GM18508 (cell line): ENCODE measurements at regions not wholly inside any gene's neighbourhood (a gene's known extent, or its start where the extent isn't known, plus 50 kb on each side); places are given as distances from the start of the nearest gene placed in this dataset.

Source experiments
- ATAC-seq: cut with Tn5 transposase; IDR thresholded peaks from one replicate; pipeline ENCODE4 v1.9.1; 2021; ENCODE audit warnings: moderate number of reproducible peaks; ENCODE audit not compliant: insufficient read depth, unreplicated experiment

DNA sequence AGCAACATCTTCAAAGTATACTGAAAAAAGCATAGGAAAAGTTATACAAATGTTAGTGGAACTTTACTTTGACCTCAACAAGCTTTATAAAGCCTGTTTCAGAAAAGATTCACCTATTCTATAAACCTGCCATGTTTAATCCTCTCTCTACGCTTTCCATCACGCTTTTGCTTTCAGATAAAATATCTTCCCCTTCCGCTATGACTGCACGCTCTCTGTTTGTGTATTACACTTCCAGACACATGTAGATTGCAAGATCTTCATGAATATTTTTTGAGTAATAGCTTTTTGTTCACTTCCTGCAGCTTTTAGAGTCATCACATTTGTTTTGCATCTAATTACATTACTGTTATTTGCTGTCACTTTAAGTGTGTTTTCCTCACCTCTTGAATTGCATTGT is 271.4 kb downstream of the RASSF9 start:
- ATAC-seq = no peak

DNA sequence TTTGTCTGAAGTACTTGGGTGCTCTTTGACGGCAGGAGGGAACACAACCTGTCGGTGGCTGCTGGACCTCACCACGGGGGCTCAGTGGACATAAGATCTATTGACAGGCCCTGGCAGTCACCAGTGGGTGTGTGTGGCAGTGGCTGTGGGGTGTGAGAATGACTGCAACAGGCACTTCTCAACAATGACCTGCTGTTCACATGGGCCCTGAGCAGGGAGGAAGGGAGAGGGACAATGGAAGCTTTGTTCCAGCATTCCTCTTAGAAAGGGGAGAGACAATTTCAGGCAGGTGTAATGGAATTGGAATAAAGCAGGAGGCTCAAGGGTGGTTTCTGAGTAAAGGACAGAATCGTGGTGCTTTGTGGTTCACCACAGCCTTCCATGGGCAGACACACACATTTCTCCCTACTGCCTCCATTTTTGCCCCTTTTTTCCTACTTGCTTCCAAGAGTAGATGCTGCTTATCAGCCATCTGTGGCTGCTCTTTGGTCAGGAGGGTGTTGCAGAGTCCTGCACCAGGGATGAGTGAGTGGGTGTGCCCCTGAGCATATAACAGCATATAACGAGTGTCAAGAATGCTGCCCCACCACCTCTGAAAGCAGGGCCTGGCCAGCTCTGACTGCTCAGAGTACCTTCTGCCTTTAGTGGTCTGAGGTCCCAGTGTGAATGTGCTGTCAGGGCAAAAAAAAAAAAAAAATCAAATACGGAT is 267.7 kb downstream of the RASSF9 start:
- no peak for ATAC-seq

DNA sequence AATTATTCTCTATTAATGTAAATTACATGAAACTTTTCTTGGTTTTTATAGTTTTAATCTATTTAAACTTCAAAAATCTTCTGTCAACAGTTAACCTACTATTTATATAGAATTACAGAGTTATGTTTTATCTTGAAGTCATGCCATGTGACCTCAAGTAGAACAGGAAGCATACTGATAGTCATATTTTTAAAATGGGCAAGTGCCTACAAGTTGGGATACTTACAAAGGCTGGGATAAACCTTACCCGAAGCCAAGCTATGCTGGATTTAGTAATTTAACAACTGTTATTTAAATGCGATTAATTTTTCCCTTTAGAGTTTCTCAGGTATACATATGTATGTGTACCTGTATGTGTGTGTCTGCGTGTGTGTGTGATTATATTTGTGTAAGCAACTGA is 266.9 kb downstream of the RASSF9 start:
- ATAC-seq = no peak

DNA sequence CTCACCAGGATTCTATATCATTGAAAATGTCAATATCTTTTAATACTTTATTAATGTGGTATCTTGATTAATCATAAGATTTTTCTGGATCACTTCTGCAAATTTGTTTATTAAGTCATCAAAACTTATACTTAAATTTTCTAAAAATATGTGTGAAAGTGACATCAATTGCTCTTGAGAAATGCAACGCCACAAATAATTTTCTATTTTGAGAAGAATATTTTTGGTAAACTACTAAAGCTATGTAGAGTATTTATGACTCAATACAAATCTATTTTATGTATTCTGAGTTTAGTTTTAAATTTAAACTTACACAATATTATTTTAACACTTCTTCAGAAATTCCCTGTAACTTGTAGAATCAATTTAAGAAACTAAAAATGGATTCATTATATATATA is 263.3 kb downstream of the RASSF9 start:
- ATAC-seq = no peak

DNA sequence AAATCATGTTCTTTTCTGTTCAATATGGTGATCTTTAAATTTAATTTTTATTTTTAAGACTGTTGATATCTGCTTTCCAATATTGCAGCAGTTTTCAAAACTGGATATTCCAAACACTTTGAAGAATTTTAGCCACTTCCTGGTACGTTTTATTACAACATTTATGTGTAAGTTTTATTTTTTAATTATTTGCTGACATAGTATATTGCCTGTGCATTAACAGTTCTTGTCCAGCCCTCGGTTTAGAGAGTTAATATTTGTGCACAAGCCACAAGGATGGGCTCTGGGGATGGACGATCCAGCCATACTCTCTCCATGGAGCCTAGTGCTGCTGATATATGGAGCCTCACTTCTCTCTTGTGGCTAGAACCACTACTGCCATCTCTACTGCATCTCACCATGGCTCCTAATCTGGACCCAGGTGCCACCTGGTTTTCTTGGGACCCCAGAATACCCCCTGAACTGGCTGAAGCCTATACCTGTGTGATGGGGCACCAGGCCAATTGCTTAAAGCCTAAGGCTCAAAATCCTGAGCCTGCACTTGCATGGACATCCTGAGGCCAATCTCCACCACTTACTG is 262.5 kb downstream of the RASSF9 start:
- no peak for ATAC-seq

DNA sequence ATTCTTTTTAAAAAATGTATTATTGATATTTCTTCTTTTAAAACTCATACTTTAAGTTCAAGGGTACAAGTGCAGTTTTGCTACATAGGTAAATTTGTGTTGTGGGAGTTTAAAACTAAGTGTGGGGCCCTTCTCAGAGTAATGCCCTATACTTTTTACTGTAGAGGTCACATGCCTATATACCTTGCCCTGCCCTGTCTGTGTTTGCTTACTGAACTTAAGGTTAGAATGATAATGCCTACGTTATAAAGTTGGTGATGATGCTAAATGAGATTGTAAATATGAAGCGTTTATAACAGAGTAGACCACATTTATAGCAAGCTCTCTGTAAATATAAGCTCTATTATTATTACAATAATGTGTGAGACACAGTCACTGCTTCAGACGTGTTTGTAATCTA is 261.9 kb downstream of the RASSF9 start:
- no peak for ATAC-seq

DNA sequence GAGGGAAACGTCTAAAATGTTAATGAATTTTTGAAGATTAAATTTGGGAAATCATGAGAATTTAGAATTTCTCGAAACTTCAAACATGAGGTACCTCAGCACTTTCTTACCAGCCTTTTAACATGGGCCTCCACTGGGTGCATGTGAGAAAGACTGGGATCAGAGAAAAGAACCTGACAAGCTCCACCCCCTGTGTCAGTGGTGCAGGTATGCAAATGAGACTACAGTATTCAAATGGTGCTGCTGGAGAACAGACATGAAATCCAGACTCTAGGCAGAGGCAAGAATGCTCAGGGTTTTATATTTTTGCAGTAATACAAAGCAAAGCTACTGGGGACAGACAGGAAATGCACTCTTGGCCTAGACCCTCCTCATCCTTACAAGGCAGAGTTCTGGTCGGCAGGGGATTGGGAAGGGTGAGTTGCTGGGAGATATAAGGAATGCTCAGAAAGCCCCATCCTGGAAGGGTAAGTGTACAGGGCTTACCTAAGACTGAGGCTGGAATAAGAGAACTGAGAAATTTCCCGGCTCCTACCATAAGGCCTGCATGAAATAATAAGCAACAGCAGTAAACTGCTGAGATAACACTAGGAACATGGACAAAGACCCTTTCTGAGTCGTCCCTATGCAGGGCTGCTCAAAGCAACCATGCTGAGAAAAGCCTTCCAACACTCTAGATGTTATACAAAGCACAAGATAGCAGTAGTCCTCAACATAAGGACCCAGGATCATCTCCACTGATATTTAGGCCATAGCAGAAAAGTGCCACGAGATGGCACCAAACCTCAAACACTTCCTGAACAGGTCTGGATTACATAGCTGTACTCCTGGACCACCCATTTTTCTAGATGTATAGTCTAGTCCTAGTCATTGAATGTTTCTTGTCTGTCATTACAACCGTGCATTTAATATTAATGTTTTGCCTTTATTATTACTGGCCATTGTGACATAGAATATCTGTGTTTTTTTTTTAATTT is 260.8 kb downstream of the RASSF9 start:
- ATAC-seq = peak; percentile 98

DNA sequence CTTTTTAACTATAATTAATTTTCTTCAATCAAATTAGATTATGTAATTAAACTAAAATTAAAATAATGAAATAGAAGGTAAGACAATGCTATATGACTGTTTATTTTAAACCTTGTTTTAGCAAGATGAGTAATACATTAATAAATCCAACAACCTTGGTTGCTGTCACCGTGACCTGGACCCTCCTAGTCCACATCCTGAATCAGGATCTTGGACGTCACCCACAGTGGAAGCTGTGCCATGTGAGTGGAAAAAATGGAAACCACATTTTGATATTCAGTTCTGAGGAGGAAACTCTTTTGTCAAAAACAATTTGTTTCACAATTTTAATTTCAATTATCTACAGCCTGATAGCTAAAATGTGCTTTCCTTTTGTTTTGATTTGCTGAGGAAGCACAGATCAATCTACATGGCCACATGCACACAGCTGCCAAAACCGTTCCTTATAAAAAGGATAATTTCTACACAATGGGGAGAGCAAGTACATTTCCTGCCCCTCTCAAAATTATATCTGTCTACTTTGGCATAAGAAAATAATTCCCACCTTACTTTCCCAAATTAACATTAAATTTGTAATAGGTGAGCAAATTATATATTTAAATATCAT is 255.5 kb downstream of the RASSF9 start:
- no peak for ATAC-seq

DNA sequence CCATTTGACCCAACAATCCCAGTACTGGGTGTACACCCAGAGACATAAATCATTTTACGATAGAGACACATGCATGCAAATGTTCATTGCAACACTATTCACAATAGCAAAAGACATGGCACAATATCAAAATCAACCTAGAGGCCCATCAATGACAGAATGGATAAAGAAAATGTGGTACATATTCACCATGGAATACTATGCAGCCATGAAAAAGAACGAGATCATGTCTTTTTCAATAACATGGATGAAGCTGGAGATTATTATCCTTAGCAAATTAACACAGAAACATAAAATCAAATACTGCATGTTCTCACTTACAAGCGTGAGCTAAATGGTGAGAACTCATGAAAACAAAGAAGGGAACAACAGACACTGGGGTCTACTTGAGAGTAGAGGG is 249.1 kb downstream of the RASSF9 start:
- no peak for ATAC-seq

DNA sequence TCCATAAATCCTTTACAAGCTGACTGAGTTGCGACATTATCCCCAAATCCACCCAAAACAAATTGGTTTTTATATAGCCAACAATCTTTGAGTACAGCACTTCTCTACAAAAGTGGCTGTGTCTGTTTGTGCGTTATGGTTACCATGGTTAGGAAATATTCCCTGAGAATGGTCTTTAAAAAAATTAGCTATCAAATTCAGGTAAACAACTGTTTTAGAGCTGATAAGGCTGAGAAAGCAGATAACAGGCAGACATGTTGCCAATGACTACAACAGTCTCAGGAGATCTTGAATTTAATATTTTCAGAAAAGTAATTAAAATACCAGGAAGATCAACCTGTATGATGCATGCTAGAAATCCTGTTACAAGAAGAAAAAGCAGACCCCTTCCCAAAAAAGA is 248.0 kb downstream of the RASSF9 start:
- ATAC-seq = no peak

DNA sequence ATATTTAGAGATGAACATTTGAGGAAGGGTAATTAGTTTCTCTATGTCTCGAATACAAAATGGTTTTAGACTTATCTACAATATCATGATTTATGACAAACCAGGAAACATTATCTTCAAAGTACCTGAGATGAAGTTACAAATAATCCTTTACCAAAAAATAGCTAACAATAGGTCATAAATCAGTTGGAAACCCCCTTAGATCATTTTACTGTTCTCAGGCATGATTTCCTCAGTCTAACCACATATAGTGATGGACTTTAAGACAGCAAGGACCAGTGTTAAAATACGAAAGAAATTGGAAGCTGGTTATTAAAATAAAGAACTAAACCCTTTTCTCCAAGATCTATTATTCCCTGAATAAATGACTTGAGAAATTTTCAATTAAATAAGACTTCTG is 235.4 kb downstream of the RASSF9 start:
- ATAC-seq = no peak

DNA sequence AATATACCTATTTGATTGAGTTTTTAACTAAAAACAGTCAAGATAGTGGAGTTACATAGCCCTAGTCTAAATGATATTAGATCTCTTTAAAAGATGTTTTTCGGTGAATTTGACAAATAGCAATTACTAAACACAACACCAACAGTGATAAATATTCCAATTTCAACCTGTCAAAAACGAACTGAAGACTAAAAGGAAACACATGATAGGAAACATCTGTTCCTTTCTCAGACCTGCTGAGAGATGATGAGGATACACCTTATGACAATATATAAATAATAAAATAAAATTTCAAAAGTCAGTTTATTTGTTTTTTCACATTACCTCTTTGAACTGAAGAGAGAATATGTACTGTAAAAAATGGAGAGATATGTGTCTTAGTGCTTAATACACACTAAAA is 232.7 kb downstream of the RASSF9 start:
- no peak for ATAC-seq

DNA sequence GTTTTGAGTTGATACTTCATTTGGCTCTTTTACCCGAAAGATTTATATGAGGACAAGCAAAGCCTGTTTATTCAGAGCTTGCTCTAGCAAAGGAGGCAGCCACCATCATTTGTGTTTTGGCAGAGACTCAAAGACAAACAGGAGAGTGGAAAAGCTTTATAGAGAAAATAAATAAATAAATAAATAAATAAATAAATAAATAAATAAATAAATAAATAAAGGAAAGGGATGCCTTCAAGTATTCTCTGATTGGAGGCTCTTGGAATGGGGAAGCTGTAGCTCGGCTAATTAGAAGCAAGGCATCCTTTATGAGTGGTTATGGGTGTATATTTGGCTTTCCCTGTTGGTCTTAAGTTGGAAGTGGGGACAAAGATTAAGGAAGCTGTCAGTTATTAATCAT is 229.8 kb downstream of the RASSF9 start:
- no peak for ATAC-seq

DNA sequence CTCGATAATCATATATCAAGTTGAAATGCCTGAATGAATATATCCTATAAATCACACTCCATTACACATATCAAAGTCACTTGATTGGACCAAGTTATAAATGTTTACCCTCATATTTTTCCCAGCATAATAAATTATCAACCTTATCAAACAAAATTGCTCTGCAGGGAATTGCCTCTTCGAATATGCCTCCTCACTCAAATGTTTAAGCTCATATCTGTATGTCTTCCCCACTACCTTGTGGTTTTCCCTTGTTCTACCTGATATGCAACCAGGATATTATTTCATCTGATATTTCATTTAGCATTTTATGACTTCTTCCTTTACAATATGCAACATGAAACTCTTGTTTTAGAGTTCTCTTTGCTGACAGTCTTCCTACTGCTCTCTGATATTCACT is 226.4 kb downstream of the RASSF9 start:
- no peak for ATAC-seq

DNA sequence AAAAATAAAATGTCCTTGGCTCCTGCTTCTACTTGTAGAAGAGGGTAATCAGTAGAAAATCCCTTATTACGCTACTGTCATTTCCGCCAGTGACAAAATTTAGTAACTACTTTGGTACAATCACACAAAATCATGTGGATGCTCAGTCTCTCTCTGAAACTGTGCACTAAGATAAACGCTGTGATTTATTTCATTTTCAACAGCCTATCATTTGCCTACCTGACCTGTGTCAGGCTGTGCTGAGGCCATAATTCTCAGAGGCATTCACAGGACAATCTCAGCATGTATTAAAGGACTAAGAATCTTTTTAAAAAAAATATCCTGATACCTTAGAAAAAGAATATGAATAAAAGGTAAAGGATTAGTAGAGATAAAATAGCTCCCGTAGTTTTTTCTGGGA is 226.0 kb downstream of the RASSF9 start:
- ATAC-seq = no peak

DNA sequence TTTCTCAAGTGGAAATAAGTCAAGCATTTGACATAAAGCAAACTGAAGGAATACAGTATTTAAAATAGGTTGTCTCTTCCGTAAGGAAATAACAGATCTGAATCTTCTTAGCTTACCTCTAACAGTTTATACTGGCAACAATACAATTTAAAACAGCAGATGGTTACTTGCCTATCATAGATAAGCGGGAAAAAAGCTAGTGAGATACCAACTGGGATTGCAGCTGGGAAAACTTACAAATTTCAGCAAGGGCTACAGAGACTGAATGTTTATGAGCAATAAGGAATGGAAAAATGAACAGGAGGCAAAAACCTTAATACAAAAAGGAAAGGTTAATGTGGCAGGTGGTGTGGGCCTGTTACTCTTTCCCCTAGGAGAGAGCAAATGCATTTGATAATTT is 220.0 kb downstream of the RASSF9 start:
- ATAC-seq = no peak

DNA sequence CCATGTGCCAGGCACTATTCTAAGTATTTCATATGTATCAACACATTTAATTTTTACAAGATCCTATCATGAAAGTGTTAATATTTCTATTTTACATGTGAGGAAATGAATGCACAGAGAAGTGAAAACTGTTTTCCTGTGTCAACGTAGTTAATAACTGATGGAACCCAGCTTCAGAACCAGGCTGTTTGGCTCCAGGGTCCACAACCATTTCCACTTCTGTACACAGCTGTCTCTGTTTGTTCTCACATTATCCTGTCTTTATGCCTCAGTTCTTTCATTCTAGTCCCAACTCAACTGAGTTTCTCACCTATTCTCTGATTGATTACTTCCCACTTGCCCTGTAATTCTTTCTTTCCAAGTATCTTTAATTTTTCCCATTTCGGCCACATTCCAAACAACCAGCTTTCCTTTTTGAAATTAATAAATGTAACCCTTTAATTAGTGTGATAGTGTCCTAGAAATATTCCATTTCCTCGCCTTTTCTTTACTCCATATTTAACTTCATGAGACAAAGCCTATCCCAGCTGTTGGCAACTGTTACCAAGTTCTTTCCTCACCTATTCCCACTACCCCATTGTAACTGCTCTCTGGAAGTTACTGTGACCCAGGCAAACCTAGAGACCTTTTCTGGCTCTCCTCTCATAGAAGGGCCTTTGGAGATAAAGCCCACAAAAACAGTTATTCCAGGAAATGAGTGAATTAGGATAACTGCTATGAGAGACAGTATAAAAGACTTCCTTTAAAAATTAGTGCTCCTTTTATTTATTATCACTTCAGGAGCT is 218.7 kb downstream of the RASSF9 start:
- no peak for ATAC-seq

DNA sequence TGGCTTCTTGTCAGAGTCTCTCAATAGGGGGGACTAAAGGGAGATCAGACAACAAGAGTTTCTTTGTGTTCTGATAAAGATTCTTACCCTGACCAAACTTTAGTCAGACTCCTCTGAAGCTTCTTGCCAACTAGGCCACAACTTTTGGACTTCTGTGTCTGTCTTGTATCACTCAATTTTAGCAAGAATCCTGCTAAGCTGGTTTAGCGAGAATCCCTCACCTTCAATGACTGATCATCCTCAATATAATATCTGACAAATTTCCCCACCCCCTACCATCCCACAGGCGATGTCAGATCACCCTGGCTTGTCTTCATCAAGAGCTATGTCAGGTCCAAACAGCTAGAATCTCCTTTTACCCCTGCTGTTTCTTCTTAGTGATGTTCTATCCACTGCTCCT is 215.2 kb downstream of the RASSF9 start:
- no peak for ATAC-seq

DNA sequence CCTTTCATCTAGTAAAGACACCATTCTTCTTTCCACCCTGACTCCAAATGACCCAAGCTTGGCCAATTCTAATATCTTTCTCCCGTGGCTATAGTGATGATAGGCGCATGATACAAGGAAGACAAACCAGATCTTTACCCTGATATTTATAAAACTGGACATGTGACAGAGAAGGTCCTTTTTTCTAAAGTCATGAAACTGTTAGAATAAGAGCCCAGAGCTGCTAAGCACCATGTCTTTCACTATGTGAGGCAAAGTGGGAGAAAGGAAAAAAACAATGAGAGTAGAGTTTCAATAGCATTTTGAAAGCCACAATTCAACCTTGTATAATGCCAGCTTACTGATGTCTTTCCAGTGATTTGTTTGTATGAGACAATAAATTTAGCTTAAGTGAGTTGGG is 212.4 kb downstream of the RASSF9 start:
- ATAC-seq = no peak

DNA sequence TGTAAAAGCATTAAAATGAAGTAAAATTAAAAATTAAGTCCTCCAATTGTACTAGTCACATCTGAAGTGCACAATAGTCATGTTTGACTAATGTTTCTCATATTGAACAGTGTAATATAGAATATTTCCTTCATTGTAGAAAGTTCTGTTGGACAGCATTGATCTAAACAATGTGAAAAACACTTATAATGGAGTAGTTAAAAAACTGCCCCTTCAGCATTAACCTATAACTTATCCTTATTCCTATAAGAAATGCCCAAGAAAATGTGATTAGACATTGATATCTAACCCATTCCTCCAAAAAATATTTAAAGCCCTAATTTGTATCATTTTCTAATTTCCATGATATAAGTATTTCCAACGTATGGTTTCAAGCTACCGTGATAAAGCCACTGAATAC is 210.7 kb downstream of the RASSF9 start:
- ATAC-seq = no peak
